SK-N-SH treated with all-trans-retinoic acid at 6 μM for 48 hours (cell line): ENCODE measurements at regions not wholly inside any gene's neighbourhood (a gene's known extent, or its start where the extent isn't known, plus 50 kb on each side); places are given as distances from the start of the nearest gene placed in this dataset.

Experiments
- ARNTL ChIP-seq: fragments of 450-650 bp; formaldehyde crosslinking; IDR thresholded peaks from 2 replicates; pipeline ENCODE4 v1.5.0; 2020; ENCODE audit warnings: low read depth, mild to moderate bottlenecking, moderate library complexity, borderline replicate concordance
- CSDC2 ChIP-seq: fragments of 250-450 bp; sonication (Bioruptor Pico); IDR thresholded peaks from 2 replicates; pipeline ENCODE4 v1.5.0; 2020; ENCODE audit warnings: mild to moderate bottlenecking, moderate library complexity
- ZFP3 ChIP-seq: fragments of 250-450 bp; sonication (Bioruptor Pico); IDR thresholded peaks from 2 replicates; pipeline ENCODE4 v1.5.0; 2020; ENCODE audit warnings: mild to moderate bottlenecking, moderate library complexity
- TF ChIP-seq, protein P1 (sequence below): fragments of 250-450 bp; sonication (Bioruptor Pico); IDR thresholded peaks from 2 replicates; pipeline ENCODE4 v1.8.0; 2020; ENCODE audit warnings: mild to moderate bottlenecking, moderate library complexity, borderline replicate concordance

DNA sequence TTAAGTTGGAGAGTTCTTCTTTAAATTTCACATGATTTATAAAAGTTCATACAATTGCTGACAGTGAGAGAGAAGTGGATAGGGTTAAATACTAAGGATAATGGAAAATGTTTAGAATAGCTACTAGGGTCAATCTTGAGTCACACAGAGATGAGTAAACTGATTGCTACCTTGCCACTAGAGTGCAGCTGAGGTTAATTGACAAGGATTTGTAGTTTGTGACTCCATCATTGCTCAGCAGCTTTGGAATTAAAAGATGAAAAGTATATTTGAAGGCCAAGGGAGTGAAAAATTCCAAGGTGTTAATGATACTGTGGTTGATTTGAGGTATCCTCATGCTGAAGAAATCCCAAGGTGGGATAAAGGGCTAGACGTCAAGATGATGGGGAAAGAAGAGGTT lies 524.0 kb downstream of the UTRN start:
- TF ChIP-seq ZFP3 (CRISPR knock-in tag) (no peak), ARNTL (CRISPR knock-in tag) (no peak), CSDC2 (CRISPR knock-in tag) (no peak)
- TF ChIP-seq, protein P1, sequence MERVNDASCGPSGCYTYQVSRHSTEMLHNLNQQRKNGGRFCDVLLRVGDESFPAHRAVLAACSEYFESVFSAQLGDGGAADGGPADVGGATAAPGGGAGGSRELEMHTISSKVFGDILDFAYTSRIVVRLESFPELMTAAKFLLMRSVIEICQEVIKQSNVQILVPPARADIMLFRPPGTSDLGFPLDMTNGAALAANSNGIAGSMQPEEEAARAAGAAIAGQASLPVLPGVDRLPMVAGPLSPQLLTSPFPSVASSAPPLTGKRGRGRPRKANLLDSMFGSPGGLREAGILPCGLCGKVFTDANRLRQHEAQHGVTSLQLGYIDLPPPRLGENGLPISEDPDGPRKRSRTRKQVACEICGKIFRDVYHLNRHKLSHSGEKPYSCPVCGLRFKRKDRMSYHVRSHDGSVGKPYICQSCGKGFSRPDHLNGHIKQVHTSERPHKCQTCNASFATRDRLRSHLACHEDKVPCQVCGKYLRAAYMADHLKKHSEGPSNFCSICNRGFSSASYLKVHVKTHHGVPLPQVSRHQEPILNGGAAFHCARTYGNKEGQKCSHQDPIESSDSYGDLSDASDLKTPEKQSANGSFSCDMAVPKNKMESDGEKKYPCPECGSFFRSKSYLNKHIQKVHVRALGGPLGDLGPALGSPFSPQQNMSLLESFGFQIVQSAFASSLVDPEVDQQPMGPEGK (CRISPR knock-in tag), result no peak
